GM23338 (cell line): ENCODE measurements at regions not wholly inside any gene's neighbourhood (a gene's known extent, or its start where the extent isn't known, plus 50 kb on each side); places are given as distances from the start of the nearest gene placed in this dataset.

Experiments used
- ATAC-seq: fragments of 200-7000 bp; cut with Tn5 transposase; 3 replicates; pipeline ENCODE4 v1.9.1; 2020
- DNase-seq: peaks from one replicate; pipeline ENCODE4 v3.0.0-alpha.2; 2015; ENCODE audit warnings: low spot score
- H2AFZ ChIP-seq: fragments of 200-600 bp; sonication (generic); 2 replicates; pipeline ENCODE4 v1.8.0; 2016; ENCODE audit warnings: antibody characterized with exemption, mild to moderate bottlenecking, moderate library complexity
- H3F3A ChIP-seq: fragments of 200-600 bp; sonication (generic); replicated peaks from 2 replicates; pipeline ENCODE4 v1.8.0; 2017; ENCODE audit warnings: antibody characterized with exemption, mixed run types, low read depth
- H3K27ac ChIP-seq: fragments of 200-600 bp; sonication (generic); 2 replicates; pipeline ENCODE4 v1.6.1; 2016; ENCODE audit warnings: low read depth
- H3K27me3 ChIP-seq: fragments of 200-600 bp; sonication (generic); 2 replicates; pipeline ENCODE4 v1.8.0; 2016; ENCODE audit warnings: mild to moderate bottlenecking, mixed run types, moderate library complexity; ENCODE audit not compliant: insufficient read depth
- H3K36me3 ChIP-seq: fragments of 200-600 bp; sonication (generic); 2 replicates; pipeline ENCODE4 v1.8.0; 2016; ENCODE audit warnings: mild to moderate bottlenecking; ENCODE audit not compliant: insufficient read depth
- H3K4me1 ChIP-seq: fragments of 200-600 bp; sonication (generic); 2 replicates; pipeline ENCODE4 v1.8.0; 2016; ENCODE audit warnings: mild to moderate bottlenecking, moderate library complexity; ENCODE audit not compliant: insufficient read depth
- H3K4me2 ChIP-seq: fragments of 200-600 bp; sonication (generic); 2 replicates; pipeline ENCODE4 v1.7.1; 2017; ENCODE audit warnings: mixed run types
- H3K4me3 ChIP-seq: fragments of 200-600 bp; sonication (generic); 2 replicates; pipeline ENCODE4 v1.6.1; 2016; ENCODE audit warnings: mixed run types
- H3K79me2 ChIP-seq: fragments of 200-600 bp; sonication (generic); replicated peaks from 2 replicates; pipeline ENCODE4 v1.8.0; 2017; ENCODE audit warnings: mild to moderate bottlenecking; ENCODE audit not compliant: insufficient read depth
- H3K9me2 ChIP-seq: fragments of 200-600 bp; sonication (generic); 2 replicates; pipeline ENCODE4 v1.8.0; 2017; ENCODE audit not compliant: insufficient read depth
- H4K20me1 ChIP-seq: fragments of 200-600 bp; sonication (generic); replicated peaks from 2 replicates; pipeline ENCODE4 v1.8.0; 2017; ENCODE audit warnings: mild to moderate bottlenecking; ENCODE audit not compliant: insufficient read depth
- H3K27ac Mint-ChIP-seq: 2 replicates; pipeline ENCODE4 v1.8.0; 2020; ENCODE audit warnings: inconsistent platforms, mild to moderate bottlenecking, moderate library complexity, mixed read lengths
- H3K27me3 Mint-ChIP-seq: 3 replicates; pipeline ENCODE4 v1.8.0; 2022; ENCODE audit warnings: low read depth, mild to moderate bottlenecking, moderate library complexity, mixed read lengths, inconsistent platforms; ENCODE audit not compliant: insufficient read depth, poor library complexity
- H3K36me3 Mint-ChIP-seq: 3 replicates; pipeline ENCODE4 v1.8.0; 2021; ENCODE audit warnings: low read depth, mild to moderate bottlenecking, inconsistent platforms, moderate library complexity, mixed read lengths
- H3K4me1 Mint-ChIP-seq: 3 replicates; pipeline ENCODE4 v1.8.0; 2020; ENCODE audit warnings: mild to moderate bottlenecking, inconsistent platforms, mixed read lengths
- H3K4me3 Mint-ChIP-seq: 3 replicates; pipeline ENCODE4 v1.8.0; 2021; ENCODE audit warnings: moderate library complexity, mild to moderate bottlenecking, inconsistent platforms, mixed read lengths
- H3K9me3 Mint-ChIP-seq: 3 replicates; pipeline ENCODE4 v1.8.0; 2020; ENCODE audit warnings: moderate library complexity, mild to moderate bottlenecking, inconsistent platforms, mixed read lengths
- CREB1 ChIP-seq: fragments of 250-450 bp; sonication (Bioruptor Pico); IDR thresholded peaks from 2 replicates; pipeline ENCODE4 v1.5.0; 2020; ENCODE audit warnings: low read depth, mild to moderate bottlenecking, moderate library complexity
- ETS1 ChIP-seq: IDR thresholded peaks from 2 replicates; pipeline ENCODE4 v1.6.1; 2016; ENCODE audit warnings: antibody characterized with exemption
- EZH2 ChIP-seq: fragments of 200-600 bp; sonication (generic); IDR thresholded peaks from one replicate; pipeline ENCODE4 v1.8.0; 2017; ENCODE audit warnings: antibody characterized with exemption, mild to moderate bottlenecking, low read depth; ENCODE audit not compliant: unreplicated experiment
- JUNB ChIP-seq: IDR thresholded peaks from one replicate; pipeline ENCODE4 v1.6.1; 2016; ENCODE audit warnings: antibody characterized with exemption; ENCODE audit not compliant: unreplicated experiment
- REST ChIP-seq: IDR thresholded peaks from one replicate; pipeline ENCODE4 v1.6.1; 2018; ENCODE audit warnings: antibody characterized with exemption; ENCODE audit not compliant: unreplicated experiment
- STAT1 ChIP-seq: IDR thresholded peaks from one replicate; pipeline ENCODE4 v1.6.1; 2016; ENCODE audit warnings: antibody characterized with exemption; ENCODE audit not compliant: unreplicated experiment
- ZNF114 ChIP-seq: fragments of 250-450 bp; sonication (Bioruptor Pico); IDR thresholded peaks from 2 replicates; pipeline ENCODE4 v1.5.0; 2020; ENCODE audit warnings: mild to moderate bottlenecking, moderate library complexity
- ZNF331 ChIP-seq: fragments of 250-450 bp; sonication (Bioruptor Pico); IDR thresholded peaks from 2 replicates; pipeline ENCODE4 v1.5.0; 2020; ENCODE audit warnings: low read depth, mild to moderate bottlenecking, moderate library complexity
- ZNF462 ChIP-seq: fragments of 250-450 bp; sonication (Bioruptor Pico); IDR thresholded peaks from 2 replicates; pipeline ENCODE4 v1.5.0; 2020; ENCODE audit warnings: mild to moderate bottlenecking, moderate library complexity

- TF ChIP-seq ZNF462 (no peak), CREB1 (no peak), EZH2 (no peak), JUNB (no peak), ZNF114 (CRISPR knock-in tag) (no peak), ZNF331 (CRISPR knock-in tag) (no peak)
These were observed 110.3 kb upstream of the MAP3K4 start (continued) for GRCh38 chr6:160881148-160881808.

GRCh38 chr6:160882006-160882405, 109.6 kb upstream of the MAP3K4 start:
- no peak overlapping the region for H3K4me3 ChIP-seq
- no peak for ATAC-seq
- H3F3A ChIP-seq: no peaks in the 10 kb centered on the region
- Mint-ChIP-seq H3K4me1 (peaks cover 59% of the 10 kb centered on the region), H3K9me3 (peaks cover 2% of the 10 kb centered on the region; the same call in 1 of the 3 replicates), H3K27ac (no peak overlapping the region), H3K4me3 (no peak overlapping the region), H3K27me3 (peaks cover 4% of the 10 kb centered on the region), H3K36me3 (peaks cover 2% of the 10 kb centered on the region; the same call in 1 of the 3 replicates)
- H3K27me3 ChIP-seq: no peaks in the 10 kb centered on the region
- no peak overlapping the region for H2AFZ ChIP-seq
- H3K9me2 ChIP-seq: no peaks in the 10 kb centered on the region
- no peak overlapping the region for H3K27ac ChIP-seq
- peaks cover 56% of the 10 kb centered on the region for H3K4me1 ChIP-seq
- DNase-seq: no peak
- H4K20me1 ChIP-seq: no peaks in the 10 kb centered on the region
- no peaks in the 10 kb centered on the region for H3K36me3 ChIP-seq
- H3K4me2 ChIP-seq: no peak overlapping the region
- no peaks in the 10 kb centered on the region for H3K79me2 ChIP-seq
- TF ChIP-seq ZNF114 (CRISPR knock-in tag) (no peak), JUNB (no peak), ETS1 (no peak), REST (no peak), STAT1 (no peak), EZH2 (no peak), CREB1 (no peak), ZNF331 (CRISPR knock-in tag) (no peak)
